PFSK-1 (cell line): ENCODE measurements at regions not wholly inside any gene's neighbourhood (a gene's known extent, or its start where the extent isn't known, plus 50 kb on each side); places are given as distances from the start of the nearest gene placed in this dataset.

Source experiments
- FOXP2 ChIP-seq: optimal IDR thresholded peaks from 2 replicates; pipeline ENCODE3; 2011; ENCODE audit warnings: borderline replicate concordance, control low read depth, inconsistent platforms; ENCODE audit not compliant: insufficient read depth; ENCODE audit errors: extremely low read length, extremely low read depth
- POLR2AphosphoS5 ChIP-seq: IDR thresholded peaks from 2 replicates; pipeline ENCODE4 v1.6.1; 2012; ENCODE audit warnings: low read depth, mild to moderate bottlenecking, control low read depth, low read length, moderate library complexity
- REST ChIP-seq, 2 experiments: IDR thresholded peaks; 2 replicates each; pipeline versions ENCODE4 v1.6.1 to v1.8.0; 2011 to 2012; ENCODE audit warnings: low read depth in 2 of 2, low read length in 2 of 2, control low read depth in 1 of 2, inconsistent platforms in 1 of 2, mild to moderate bottlenecking in 1 of 2, moderate library complexity in 1 of 2; ENCODE audit not compliant: insufficient read depth in 1 of 2
- SIN3A ChIP-seq: IDR thresholded peaks from 2 replicates; pipeline ENCODE4 v1.6.1; 2012; ENCODE audit warnings: mild to moderate bottlenecking, low read length, moderate library complexity, borderline replicate concordance; ENCODE audit not compliant: insufficient read depth
- TAF1 ChIP-seq: IDR thresholded peaks from 2 replicates; pipeline ENCODE4 v1.6.1; 2012; ENCODE audit warnings: low read length, control low read depth, borderline replicate concordance; ENCODE audit not compliant: insufficient read depth

- TF ChIP-seq TAF1: no peak
- no peak for TF ChIP-seq REST (IDR thresholded peaks at IDR 0.05; ENCODE audit: insufficient read depth in 1 of 2, low read depth in 2 of 2, low read length in 2 of 2)
- TF ChIP-seq POLR2AphosphoS5: no peak
- no peak for TF ChIP-seq SIN3A
- no peak for TF ChIP-seq FOXP2
Measured at GRCh38 chr1:243957141-243957540, 93.9 kb upstream of the ZBTB18 start.

GRCh38 chr1:243956450-243956849, 94.6 kb upstream of the ZBTB18 start:
- TF ChIP-seq SIN3A (no peak), TAF1 (no peak), POLR2AphosphoS5 (no peak), FOXP2 (no peak), REST (IDR thresholded peaks at IDR 0.05; ENCODE audit: insufficient read depth in 1 of 2, low read depth in 2 of 2, low read length in 2 of 2) (no peak)

GRCh38 chr1:243950166-243950565, 100.1 kb upstream of the AKT3 start:
- no peak for TF ChIP-seq REST (IDR thresholded peaks at IDR 0.05; ENCODE audit: insufficient read depth in 1 of 2, low read depth in 2 of 2, low read length in 2 of 2)
- TF ChIP-seq SIN3A: no peak
- no peak for TF ChIP-seq FOXP2
- TF ChIP-seq TAF1: no peak
- TF ChIP-seq POLR2AphosphoS5: no peak

- TF ChIP-seq TAF1 (no peak), REST (IDR thresholded peaks at IDR 0.05; ENCODE audit: insufficient read depth in 1 of 2, low read depth in 2 of 2, low read length in 2 of 2) (no peak), SIN3A (no peak), FOXP2 (no peak), POLR2AphosphoS5 (no peak)
Measured at GRCh38 chr1:243946946-243947345, 96.9 kb upstream of the AKT3 start.

GRCh38 chr1:243946253-243946652, 96.2 kb upstream of the AKT3 start:
- TF ChIP-seq SIN3A: no peak
- TF ChIP-seq REST (IDR thresholded peaks at IDR 0.05; ENCODE audit: insufficient read depth in 1 of 2, low read depth in 2 of 2, low read length in 2 of 2): no peak
- no peak for TF ChIP-seq POLR2AphosphoS5
- TF ChIP-seq FOXP2: no peak
- no peak for TF ChIP-seq TAF1
